ENCODE measurements at regions not wholly inside any gene's neighbourhood (a gene's known extent, or its start where the extent isn't known, plus 50 kb on each side); places are given as distances from the start of the nearest gene placed in this dataset.
A peak's percentile ranks its signal among the peaks of the same experiment; 100 is the strongest.
"Not testable (repeated sequence)": the region's sequence is repeated elsewhere in the genome, so short reads cannot be mapped to it uniquely, and the experiment has no call there.

GRCh38 chr1:208943291-208943690, 640.2 kb upstream of the CAMK1G start:
- no peak for DNase-seq (ENCODE audit: low read depth)

GRCh38 chr1:208944981-208945451, 638.5 kb upstream of the CAMK1G start:
- no peak for DNase-seq (ENCODE audit: low read depth)

- DNase-seq (ENCODE audit: low read depth) = no peak
Measured at GRCh38 chr1:208950206-208950605, 633.3 kb upstream of the CAMK1G start.

- no peak for DNase-seq (ENCODE audit: low read depth)
Measured at GRCh38 chr1:208951026-208951525, 632.4 kb upstream of the CAMK1G start.

GRCh38 chr1:208951908-208952307, 631.6 kb upstream of the CAMK1G start:
- no peak for DNase-seq (ENCODE audit: low read depth)

- DNase-seq (ENCODE audit: low read depth) = no peak
Measured at GRCh38 chr1:208962867-208963266, 620.6 kb upstream of the CAMK1G start.

- DNase-seq (ENCODE audit: low read depth) = no peak
Measured at GRCh38 chr1:208965351-208965750, 618.2 kb upstream of the CAMK1G start.

GRCh38 chr1:208967334-208967733, 616.2 kb upstream of the CAMK1G start:
- no peak for DNase-seq (ENCODE audit: low read depth)

GRCh38 chr1:208974717-208975116, 608.8 kb upstream of the CAMK1G start:
- no peak for DNase-seq (ENCODE audit: low read depth)

- DNase-seq (ENCODE audit: low read depth) = no peak
Measured at GRCh38 chr1:208975456-208975855, 608.1 kb upstream of the CAMK1G start.

- DNase-seq (ENCODE audit: low read depth) = no peak
Measured at GRCh38 chr1:208977012-208977411, 606.5 kb upstream of the CAMK1G start.

- no peak for DNase-seq (ENCODE audit: low read depth)
Measured at GRCh38 chr1:208977638-208978256, 605.8 kb upstream of the CAMK1G start.

- DNase-seq (ENCODE audit: low read depth) = no peak
Measured at GRCh38 chr1:208979776-208980175, 603.7 kb upstream of the CAMK1G start.

- DNase-seq (ENCODE audit: low read depth) = no peak
Measured at GRCh38 chr1:208980605-208981004, 602.9 kb upstream of the CAMK1G start.

- no peak for DNase-seq (ENCODE audit: low read depth)
Measured at GRCh38 chr1:208985231-208985630, 598.3 kb upstream of the CAMK1G start.

GRCh38 chr1:208988811-208989222, 594.7 kb upstream of the CAMK1G start:
- peak; percentile 36 for DNase-seq (ENCODE audit: low read depth)

GRCh38 chr1:208990456-208990855, 593.1 kb upstream of the CAMK1G start:
- DNase-seq (ENCODE audit: low read depth) = no peak

GRCh38 chr1:208997053-208997452, 586.5 kb upstream of the CAMK1G start:
- not testable (repeated sequence) for DNase-seq (ENCODE audit: low read depth)

- DNase-seq (ENCODE audit: low read depth) = no peak
Measured at GRCh38 chr1:208997726-208998312, 585.7 kb upstream of the CAMK1G start.

GRCh38 chr1:209008586-209008985, 574.9 kb upstream of the CAMK1G start:
- DNase-seq (ENCODE audit: low read depth) = no peak

GRCh38 chr1:209010475-209011230, 572.9 kb upstream of the CAMK1G start:
- no peak for DNase-seq (ENCODE audit: low read depth)

- no peak for DNase-seq (ENCODE audit: low read depth)
Measured at GRCh38 chr1:209012443-209013196, 570.9 kb upstream of the CAMK1G start.
